Fibroblast of the aortic adventitia (primary cell): ENCODE measurements at regions not wholly inside any gene's neighbourhood (a gene's known extent, or its start where the extent isn't known, plus 50 kb on each side); places are given as distances from the start of the nearest gene placed in this dataset.

Source experiments
- DNase-seq: peaks from one replicate; pipeline ENCODE4 v3.0.0-alpha.2; 2010; ENCODE audit warnings: low read depth
- H3K4me3 ChIP-seq: 2 replicates; pipeline ENCODE4 v1.5.1; 2011; ENCODE audit warnings: low read depth, mild to moderate bottlenecking, control low read depth, low read length, moderate library complexity
- TF ChIP-seq, protein P1 (sequence below): IDR thresholded peaks from 2 replicates; pipeline ENCODE4 v1.5.1; 2011; ENCODE audit warnings: mild to moderate bottlenecking, low read length, control low read depth, inconsistent platforms; ENCODE audit not compliant: insufficient read depth

DNA sequence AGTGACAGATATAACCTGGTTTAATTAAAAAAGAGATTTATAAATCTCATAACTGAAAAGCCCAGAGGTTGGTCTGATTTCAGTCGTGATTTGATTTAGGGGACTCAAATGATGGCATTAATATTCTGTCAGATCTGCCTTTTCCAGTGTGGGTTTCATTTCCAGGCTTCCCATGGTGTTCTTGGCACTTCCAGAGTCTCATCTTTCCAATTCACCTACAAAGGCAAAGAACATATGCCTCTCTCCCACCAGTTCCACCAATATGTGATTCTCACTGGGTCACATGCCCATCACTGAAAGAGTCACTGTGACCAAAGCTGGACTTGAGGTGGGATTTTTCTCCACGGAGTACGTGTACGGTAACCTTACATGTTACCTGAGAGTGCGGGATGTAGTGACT is 137.4 kb upstream of the IL12B start:
- H3K4me3 ChIP-seq: no peak overlapping the region
- TF ChIP-seq, protein P1, sequence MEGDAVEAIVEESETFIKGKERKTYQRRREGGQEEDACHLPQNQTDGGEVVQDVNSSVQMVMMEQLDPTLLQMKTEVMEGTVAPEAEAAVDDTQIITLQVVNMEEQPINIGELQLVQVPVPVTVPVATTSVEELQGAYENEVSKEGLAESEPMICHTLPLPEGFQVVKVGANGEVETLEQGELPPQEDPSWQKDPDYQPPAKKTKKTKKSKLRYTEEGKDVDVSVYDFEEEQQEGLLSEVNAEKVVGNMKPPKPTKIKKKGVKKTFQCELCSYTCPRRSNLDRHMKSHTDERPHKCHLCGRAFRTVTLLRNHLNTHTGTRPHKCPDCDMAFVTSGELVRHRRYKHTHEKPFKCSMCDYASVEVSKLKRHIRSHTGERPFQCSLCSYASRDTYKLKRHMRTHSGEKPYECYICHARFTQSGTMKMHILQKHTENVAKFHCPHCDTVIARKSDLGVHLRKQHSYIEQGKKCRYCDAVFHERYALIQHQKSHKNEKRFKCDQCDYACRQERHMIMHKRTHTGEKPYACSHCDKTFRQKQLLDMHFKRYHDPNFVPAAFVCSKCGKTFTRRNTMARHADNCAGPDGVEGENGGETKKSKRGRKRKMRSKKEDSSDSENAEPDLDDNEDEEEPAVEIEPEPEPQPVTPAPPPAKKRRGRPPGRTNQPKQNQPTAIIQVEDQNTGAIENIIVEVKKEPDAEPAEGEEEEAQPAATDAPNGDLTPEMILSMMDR: no peak
- no peak for DNase-seq

DNA sequence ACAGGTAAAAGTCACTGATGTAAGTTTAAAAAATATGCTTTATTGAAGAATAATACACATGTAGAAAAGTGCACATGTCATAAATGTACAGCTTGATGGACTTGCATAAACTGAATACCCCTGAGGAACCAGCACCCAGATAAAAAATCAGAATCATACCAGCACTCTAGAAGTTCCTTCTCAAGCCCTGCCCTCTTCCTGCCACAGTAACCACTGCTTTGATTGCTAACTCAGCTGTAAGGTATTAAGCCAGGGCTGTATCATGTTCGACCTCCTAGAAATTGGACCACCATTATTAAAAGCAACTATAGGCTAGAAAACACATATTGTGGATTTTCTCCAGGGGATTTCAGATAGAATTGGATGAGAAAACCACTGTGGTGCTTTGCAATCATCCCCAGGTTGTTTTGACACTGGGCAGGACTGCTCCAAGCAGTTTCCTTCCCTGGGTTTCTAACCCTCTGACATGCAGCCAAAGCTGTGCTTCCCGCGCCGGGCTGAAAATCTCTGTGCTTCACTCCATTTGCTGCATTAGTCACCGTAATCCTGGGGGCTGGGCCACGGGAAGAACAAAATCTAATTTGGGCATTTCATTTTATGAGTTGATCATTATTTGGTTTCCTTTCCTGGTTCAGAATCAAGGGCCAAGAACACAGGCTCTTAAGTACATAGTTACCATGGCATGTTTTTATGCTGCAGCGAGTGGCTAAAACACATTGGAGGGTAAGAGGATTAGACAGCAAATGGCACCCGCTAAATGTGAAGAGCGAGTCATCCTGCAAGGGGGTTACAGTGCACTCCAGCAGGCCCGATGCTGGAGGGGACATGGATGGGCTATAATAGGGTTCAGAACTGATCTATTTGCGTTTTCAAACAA is 139.4 kb upstream of the IL12B start:
- TF ChIP-seq, protein P1: no peak
- DNase-seq: no peak
- H3K4me3 ChIP-seq: no peak overlapping the region

- TF ChIP-seq, protein P1: no peak
- DNase-seq: no peak
- no peak overlapping the region for H3K4me3 ChIP-seq
Observed at GRCh38 chr5:159471904-159472303, 141.6 kb upstream of the IL12B start.

- TF ChIP-seq, protein P1: no peak
- no peak overlapping the region for H3K4me3 ChIP-seq
- no peak for DNase-seq
Observed at GRCh38 chr5:159475026-159475425, 144.7 kb upstream of the IL12B start.

DNA sequence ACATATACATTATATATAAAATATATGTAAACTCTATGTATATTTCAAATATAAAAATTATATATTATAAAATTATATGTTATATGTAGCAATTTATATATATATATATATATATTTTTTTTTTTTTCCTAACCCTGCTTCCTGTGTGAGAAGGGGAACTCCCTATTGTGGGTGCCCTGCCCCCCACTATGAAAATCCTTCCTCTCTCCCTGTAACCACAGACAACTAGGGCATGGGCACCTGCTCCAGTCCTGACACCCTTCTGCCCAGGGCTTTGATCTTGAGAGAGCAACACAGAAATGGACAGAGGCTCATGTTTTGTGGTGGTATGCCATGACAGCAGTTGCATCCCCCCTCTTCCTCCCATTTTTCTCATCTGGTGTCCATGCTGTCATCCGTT is 148.7 kb upstream of the IL12B start:
- no peak for DNase-seq
- H3K4me3 ChIP-seq: no peak overlapping the region

GRCh38 chr5:159480849-159481248 is 150.6 kb upstream of the IL12B start:
- no peak overlapping the region for H3K4me3 ChIP-seq
- DNase-seq: no peak
- TF ChIP-seq, protein P1: no peak

More for the DNA sequence above, 148.7 kb upstream of the IL12B start:
- TF ChIP-seq, protein P1: no peak
